Stimulated activated CD4-positive, alpha-beta T cell treated with anti-CD3 and anti-CD28 coated beads, Interleukin-12 subunit alpha, Interleukin-12 subunit beta, amount 100 ng/mL, for 24 hours (primary cell): ENCODE measurements at regions not wholly inside any gene's neighbourhood (a gene's known extent, or its start where the extent isn't known, plus 50 kb on each side); places are given as distances from the start of the nearest gene placed in this dataset.

Experiments
- DNase-seq, 2 experiments: peaks; one replicate each; pipeline ENCODE4 v3.0.0-alpha.2; 2020; ENCODE audit warnings: low read depth in 2 of 2

DNA sequence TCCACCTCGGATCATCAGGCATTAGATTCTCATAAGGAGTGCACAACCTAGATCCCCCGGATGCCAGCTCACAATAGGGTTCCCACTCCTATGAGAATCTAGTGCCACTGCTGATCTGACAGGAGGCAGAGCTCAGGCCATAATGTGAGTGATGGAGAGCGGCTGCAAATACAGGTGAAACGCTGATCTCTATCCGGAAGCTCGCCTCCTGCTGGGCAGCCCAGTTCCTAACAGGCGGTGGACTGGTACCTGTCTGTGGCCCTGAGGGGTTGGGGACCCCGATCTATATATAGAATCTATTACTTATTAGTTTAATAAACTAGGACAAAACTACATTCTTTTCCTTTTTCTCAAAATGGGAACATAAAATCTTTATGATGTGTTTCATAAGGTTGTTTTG is 741.9 kb downstream of the RFPL4B start:
- DNase-seq, result no peak

DNA sequence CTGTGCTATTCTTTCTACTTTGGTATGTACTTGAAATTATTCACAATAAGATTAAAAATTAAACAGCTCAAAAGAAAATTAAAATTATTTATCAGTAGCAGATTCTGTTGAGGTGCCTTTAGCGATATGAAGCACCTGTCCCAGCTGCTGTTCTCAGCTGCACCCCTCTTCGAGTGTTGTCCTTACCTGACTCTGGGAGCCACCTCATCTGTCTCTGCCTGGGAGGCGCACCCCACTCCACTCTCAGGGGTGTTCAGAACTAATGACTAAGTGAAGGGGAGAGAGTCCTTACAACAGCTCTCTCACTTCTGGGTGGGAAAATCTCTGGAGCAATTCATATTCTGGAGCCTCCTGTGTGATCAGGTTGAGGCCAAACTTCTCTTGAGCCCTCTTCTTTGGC is 745.7 kb downstream of the RFPL4B start:
- DNase-seq, result no peak

DNA sequence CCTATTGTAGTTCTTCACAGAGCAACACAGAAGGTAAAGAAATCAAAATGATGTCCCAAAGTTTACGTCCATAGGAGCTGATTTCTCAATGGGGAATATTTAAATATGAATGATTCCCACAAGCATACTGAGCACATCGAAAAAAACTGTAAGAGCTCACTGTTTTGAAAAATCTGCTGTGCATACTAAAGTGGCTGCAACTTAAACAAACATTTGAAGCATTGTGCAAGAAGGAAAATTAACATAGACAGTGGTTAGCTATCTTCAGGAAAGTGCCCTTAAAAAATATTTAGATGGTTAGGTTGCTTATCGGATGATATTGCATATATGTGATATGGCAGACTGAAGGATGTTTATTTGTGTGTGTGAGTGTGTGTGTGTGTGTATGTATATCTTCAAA is 747.6 kb downstream of the RFPL4B start:
- DNase-seq, result no peak

DNA sequence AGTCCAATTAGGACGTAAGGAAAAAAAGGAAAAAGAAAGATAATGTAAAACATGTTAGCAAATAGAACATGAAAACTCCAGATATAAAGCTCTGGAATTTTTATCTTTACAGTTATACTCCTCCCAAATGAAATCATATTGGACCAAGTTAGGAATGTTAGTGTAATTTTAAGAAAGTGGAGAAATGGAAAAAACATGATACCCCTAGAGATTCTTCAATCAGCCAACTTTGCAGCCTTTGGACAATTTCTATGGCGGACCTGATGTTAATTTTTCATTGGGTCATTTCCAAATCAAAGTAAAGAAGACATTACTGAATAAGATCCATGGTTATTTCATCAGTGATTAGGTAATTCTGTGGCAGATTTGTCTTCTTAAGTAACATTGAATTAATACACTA is 748.7 kb downstream of the RFPL4B start:
- no peak for DNase-seq

DNA sequence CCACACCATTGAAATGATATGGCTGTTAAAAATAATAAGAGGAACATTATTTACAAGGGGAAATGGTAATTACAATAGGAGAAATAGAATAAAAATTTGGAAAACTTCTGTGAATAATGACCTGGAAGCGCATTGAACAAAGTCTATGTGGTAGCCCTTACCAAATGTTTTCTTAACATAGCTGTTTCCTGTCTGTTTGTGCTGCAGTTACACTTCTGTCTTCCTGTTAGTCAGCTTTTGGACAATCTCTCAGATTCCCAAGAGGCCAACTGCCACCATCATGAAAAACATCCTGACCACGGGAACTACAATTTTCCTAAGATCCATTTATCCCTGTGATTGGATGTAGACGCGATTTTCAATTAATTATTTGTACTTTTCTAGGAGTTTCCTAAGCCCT is 754.4 kb upstream of the MARCKS start:
- no peak for DNase-seq

DNA sequence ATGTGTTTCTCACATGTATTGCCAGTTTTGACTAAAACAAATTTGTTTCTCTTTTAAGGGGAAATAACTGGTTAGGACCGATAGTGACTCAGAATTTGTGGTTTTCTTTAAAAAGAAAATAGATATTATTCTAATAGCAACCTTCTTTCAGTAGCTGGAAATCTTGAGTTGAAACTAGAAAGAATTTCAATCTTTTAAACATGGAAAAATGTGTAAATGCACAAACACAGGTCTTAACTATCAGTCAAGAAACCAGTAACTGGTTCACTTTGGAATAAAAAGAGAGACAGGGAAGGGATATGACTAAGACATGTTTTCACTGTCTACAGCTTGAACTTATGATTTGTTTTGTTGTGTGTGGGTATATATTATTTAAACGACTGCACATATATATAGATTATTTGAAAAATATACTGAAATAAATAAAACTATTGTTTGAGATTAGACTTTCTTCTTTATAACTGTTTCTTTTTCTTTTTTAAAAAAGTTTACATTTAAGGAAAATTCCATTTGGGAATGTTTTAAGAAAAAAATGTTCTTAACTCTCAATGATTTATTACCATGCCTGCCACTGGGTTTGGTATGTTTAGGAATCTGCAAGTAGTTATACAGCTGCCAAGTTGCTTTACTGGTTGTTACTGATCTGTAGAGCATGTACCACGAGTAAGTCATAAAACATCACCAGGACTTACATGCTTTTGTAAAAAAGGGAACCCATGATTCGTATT is 753.3 kb upstream of the MARCKS start:
- no peak for DNase-seq

DNA sequence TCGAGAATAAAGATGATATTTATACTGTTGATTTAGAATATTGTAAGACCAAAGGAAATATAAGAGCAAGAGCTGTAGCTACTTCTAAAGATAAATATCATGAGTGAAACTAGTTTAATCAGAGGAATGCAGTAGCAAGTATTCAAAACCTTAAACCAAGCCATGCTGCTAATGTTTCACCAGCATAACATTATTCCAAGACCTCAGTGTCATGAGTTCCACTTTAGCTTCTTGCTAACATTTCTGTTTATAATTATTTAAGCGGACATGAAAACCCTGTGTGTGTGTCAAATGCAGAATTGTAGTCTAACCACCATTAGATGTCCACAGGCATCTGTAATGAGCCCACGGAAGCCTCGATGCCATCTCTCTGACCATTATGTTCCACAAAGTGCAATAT is 752.6 kb upstream of the MARCKS start:
- no peak for DNase-seq

DNA sequence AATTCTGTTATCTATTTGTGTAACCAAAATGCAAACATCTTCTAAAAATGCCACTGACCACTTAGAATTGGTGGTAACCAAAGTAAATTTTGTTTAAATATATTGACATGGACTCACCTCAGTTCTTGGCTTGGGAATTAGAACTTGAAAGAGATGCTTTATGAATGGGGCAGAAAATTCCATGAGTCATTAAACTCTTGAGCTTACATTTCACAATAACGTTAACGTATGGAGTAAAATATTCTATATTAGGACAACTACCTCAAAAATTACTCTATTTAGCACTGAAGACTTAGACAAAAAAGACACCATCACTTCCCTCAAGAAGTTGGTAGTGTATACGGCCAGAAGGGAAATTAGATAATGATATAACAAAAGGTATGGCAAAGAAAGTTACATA is 752.2 kb upstream of the MARCKS start:
- no peak for DNase-seq

DNA sequence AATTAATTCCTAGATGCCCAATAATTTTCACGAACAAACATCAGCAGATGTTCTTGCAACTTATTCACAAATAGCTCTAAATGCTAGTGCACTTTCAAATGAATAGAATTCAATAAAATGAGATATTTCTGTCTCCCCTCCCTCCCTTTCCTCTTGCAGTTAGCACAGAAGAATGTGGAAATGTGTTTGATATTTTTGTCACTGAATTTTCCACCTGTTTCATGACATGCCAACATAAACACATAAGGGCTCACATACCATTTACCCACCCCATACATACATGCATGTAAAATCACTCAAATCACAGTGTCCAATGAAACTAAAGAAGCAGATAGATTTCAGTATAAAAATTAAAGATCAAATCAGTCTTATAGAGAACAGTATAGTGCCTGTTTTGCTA is 746.9 kb upstream of the MARCKS start:
- DNase-seq, result no peak

DNA sequence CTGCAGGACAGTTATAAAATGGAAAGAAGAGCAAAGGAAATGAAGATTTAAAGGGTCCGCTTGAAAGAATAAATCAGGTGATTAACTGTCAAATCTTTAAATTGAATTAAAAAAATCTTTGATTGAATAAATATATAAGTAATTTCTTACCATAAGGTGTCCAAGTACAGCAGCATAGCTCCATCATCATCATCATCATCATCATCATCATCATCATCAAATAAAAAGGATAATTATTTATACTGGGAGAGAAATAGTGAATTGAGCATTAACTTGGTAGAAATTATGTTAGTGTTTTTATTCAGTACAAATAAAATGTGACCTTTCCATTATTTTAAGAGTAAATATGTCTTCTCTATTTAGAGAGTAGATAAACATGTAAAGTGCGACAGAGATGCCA is 745.6 kb upstream of the MARCKS start:
- no peak for DNase-seq

DNA sequence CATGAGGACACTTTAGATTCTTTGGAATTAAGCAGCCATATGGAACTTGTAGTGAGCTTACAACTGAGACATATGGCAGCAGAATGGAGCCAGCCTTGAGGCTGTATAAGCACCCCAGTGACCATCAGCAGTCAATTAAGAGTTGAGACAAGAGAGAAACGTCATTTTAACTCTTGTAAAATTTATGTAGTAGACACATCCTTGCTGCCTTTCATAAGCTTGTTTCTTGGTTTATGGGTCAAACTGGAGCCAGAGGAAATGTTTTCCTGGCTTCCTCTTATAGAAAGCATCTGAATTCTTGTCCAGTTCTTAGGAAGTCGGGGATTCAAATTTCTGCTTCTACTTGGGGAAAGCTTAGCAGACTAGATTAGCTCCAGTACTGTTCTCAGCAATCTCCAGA is 745.1 kb upstream of the MARCKS start:
- no peak for DNase-seq

DNA sequence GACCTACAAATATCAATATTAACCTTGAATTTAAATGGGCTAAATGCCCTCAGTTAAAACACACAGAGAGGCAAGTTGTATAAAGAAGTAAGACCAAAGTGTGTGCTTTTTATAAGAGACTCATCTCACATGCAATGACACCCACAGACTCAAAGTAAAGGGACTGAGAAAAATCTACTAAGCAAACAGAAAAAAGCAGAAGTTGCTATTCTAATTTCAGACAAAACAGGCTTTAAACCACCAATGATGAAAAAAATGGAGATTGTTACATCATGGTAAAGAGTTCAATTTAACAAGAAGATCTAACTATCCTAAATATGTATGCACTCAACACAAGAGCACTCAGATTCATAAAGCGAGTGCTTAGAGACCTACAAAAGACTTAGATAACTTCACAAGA is 741.9 kb upstream of the MARCKS start:
- DNase-seq, result no peak

DNA sequence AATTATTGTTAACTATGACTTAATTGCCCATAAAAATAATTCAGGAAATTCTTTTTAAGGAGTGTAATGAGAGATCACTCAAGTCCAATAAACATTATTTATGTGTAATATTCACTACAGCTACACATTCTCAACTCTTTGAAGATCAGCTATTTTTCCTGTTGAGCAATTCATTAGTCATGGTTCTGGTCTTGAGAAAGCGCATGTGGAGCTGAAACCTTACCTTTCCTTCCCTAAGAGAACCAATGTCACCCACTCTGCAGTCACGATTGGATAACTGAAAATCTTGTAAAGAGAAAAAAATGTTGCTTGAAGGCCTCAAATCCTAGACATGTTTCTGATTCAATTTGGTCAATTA is 736.9 kb upstream of the MARCKS start:
- DNase-seq, result no peak

DNA sequence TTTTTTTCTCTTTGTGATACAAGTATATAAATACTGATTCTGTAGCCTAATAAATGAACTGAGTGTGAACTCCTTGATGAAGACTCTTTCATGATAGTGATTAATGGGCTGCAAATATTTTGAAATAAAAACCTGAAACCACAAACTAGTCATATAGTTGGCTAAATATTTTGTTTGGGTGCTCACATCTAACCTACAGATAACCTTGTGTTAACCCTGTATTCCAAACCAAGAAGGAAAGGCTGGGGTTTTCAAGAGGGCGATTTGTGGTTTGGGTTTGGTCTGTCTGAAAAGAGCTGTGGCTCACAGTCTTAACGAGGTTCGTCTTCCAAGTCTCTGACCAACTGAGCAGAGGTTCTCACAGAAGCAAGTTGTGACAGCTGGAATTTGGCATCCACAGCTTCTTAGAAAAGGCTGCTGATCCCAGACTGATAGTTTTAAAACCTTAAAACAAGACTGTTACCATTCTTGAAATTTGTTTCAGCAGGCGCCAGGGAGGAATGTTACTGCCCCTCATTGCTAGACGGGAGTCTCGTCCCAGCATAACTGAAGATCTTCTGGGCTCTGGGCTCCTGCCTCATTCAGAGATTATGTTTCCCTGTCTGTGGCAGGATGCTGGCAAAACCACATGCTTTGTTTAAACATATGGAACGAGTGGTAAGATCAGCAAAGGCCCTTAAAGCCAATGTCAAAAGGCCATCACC is 736.4 kb upstream of the MARCKS start:
- DNase-seq, result no peak

DNA sequence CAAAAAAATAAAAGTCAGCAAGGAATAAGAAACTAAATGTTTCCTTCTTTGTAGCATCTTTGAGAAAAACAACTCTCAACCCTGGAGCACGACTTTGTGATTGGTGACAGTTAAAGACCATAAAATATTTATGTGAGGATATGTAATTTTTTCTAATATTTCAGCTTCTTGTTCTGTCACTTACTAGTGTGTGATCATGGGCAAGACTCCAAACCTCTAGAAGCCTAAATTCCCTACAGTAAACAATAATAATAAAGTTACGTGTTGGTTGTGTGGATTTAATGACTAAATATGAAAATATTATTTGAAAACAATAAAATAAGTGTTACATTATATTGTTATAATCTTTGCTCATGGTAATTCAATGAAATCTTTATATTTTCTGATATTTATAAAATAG is 735.6 kb upstream of the MARCKS start:
- no peak for DNase-seq

DNA sequence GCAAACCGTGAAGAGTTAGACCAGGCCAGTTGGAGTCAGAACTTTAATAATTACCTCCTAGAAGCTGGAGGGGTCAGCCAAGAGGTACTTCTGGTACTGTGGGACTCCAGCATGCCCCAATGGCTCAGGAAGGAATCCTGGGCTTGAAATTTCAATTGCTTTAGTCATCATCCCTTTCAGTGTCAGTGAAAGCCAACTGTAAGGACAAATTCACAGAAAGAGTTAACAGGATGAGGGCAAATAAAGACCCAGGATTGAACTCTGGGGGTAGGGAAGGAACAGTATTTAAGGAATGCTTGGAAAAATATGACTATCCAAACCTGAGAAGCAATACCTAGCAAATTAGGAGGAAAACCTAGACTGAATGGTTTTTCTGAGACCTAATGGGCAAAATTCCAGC is 735.1 kb upstream of the MARCKS start:
- no peak for DNase-seq

DNA sequence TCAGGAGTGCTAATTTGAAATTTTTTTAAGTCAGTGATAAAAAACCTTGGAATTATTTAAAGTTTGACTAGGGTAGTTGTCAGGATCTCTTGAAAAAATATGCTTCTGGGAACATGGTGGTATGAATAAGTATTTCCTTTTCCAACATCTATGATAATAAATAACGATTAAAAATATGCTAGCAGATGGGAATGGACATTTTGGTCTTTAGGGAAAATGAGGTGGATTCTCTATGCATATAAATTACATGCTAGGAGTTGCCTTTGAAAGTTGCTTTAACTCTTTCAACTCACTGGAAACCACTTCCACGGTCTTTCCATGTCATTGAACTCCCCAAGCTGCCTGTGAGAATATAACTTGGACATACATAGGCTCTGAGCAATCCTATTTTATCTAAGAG is 731.5 kb upstream of the MARCKS start:
- DNase-seq, result no peak

DNA sequence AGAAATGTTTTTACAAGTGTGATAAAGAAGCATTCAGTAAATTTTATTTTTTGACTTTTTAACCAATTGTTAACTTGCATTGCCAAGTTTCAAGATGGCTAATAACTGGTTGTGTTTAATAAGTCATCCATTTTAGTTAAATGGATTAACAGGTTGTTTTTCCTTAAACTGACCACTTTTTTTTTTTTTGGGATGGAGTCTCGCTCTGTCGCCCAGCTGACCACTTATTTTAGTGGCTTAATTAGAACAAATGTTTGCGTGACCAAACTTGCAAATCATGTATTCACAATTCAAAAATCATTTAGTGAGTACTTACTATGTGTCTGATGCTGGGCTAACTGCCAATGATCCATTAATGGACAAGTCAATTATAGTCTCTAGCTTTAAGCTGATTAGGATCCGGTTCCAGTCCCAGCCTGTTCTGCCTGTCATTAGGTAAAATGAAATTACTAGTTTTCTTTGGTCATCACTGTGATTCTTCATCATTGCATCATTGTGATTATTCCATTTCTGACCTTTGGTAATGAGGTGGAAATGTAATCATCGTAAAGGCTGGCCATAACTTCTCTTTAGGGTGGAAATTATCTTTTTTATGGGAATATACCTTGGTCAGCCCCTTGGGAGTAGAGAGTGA is 729.2 kb upstream of the MARCKS start:
- DNase-seq, result no peak

DNA sequence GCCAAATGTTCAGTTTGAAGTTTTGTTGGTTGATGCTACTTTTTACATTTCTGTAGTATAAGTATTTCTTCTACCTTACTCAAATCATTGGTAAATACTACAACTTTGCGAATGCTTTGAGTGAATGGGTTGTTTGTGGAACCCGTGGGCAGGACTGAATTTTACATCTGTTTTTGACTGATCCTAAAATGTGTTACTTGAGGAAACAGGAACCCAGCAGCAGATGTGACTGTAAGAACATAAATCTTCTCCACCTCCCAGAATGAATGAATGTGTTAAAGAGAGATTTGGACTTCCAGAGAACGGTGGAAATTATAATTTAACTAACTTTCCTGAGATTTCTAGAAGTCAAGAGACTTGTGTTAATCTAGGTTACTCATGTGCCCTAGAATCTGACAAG is 728.5 kb upstream of the MARCKS start:
- DNase-seq, result no peak

DNA sequence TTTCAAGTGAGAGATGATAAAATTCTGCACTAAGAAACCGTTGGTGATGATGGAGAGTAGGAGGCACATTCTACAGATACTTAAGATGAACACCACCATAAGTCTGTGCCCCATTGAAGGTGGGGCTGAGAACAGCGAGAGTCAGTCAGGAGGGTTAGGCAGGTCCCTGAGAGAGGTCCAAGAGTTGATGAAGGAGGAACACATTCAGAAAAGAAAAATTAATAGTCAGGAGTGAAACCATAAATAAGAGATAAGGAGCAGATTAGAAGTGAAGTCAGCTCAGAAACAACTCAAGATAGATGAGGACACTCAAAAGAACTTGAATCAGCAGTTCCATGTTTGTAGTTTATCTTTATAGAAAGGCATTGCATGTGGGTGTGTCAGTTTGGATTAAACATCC is 727.2 kb upstream of the MARCKS start:
- DNase-seq, result no peak

DNA sequence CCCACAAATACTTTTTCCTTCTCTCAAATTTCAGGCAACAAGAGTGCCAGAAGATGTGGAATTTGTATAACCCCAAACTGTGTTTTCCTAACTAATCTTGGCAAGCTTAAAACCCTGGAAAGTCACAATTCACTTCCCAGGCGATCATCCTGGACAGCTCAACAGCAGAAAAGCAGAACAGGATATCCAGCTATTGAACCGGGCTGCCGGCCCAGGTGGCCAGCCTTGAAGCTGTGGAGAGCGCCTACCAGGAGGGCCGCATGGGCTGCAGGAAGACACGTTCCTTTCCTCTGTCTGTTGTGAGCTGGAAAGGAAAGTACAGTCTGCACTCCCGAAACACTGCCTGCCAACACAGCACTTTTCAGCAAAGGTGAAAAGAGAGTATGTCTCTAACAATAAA is 719.7 kb upstream of the MARCKS start:
- DNase-seq, result no peak

DNA sequence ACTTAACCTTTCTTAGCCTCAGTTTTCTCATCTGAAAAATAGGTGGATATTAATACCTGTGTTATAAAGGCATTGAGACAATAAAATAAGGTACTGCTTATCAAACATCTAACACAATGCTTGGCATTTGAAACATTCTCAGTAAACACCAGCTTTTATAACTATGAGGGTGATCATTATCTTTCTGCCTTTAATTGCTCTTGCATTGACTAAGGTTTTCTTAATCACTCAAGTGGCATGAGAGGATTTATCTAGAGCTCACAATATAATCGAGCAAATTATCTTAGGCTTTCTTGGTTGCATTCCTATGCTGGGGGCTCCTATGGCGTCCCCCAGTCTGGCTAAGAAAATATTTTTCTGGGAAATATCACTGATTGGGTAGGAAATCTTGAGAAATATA is 716.4 kb upstream of the MARCKS start:
- DNase-seq, result no peak

DNA sequence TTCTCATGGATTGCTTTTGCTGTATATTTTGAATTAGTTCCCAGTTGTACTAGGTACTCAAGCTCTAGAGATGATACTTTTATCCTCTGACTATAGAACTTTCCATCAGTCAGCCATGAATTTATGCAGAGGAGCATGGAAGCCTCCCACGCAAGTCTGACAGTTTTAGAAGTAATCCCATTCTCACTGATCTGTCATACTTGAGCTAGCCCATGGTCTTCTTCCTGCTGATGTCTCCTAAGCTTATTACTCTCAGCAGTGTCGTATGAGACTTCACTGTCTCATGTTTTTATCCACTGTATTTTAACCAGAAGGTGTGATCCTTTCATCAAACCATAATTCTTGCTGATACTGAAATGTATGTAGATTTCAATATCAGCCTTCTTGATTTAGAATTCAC is 715.2 kb upstream of the MARCKS start:
- no peak for DNase-seq
